ENCODE measurements at regions not wholly inside any gene's neighbourhood (a gene's known extent, or its start where the extent isn't known, plus 50 kb on each side); places are given as distances from the start of the nearest gene placed in this dataset.

DNA sequence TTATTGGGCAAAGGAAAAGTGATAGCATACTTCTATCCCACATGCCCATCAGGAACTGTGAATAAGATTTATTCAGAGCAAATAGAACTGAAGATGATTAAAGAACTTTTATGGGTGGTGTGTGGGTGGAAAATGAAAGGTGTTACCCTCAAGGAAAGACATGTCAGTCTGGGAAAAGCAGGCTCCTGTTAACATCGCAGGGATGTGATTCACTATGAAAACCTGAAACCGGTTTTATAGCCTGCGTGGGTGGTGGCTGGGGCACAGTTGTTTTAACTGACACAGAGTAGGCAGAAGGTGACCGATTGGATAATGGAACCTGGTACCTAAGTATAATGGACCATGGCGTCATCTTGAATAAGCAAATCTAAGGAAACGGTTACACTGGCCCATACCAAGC is 61.3 kb upstream of the CASK start:
- TF ChIP-seq, protein P1, sequence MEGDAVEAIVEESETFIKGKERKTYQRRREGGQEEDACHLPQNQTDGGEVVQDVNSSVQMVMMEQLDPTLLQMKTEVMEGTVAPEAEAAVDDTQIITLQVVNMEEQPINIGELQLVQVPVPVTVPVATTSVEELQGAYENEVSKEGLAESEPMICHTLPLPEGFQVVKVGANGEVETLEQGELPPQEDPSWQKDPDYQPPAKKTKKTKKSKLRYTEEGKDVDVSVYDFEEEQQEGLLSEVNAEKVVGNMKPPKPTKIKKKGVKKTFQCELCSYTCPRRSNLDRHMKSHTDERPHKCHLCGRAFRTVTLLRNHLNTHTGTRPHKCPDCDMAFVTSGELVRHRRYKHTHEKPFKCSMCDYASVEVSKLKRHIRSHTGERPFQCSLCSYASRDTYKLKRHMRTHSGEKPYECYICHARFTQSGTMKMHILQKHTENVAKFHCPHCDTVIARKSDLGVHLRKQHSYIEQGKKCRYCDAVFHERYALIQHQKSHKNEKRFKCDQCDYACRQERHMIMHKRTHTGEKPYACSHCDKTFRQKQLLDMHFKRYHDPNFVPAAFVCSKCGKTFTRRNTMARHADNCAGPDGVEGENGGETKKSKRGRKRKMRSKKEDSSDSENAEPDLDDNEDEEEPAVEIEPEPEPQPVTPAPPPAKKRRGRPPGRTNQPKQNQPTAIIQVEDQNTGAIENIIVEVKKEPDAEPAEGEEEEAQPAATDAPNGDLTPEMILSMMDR (IDR thresholded peaks at IDR 0.05) = no peak
- TF ChIP-seq POLR2A (IDR thresholded peaks at IDR 0.05) (no peak), EP300 (IDR thresholded peaks at IDR 0.05) (no peak)

Data from tibial nerve (tissue), 4 donors.